Keratinocyte (primary cell): ENCODE measurements at regions not wholly inside any gene's neighbourhood (a gene's known extent, or its start where the extent isn't known, plus 50 kb on each side); places are given as distances from the start of the nearest gene placed in this dataset.

ENCODE experiments used
- CTCF ChIP-seq, 3 experiments: IDR thresholded peaks in 1 of 3; conservative IDR thresholded peaks in 1 of 3; optimal IDR thresholded peaks in 1 of 3; 2 replicates in 2 of 3; 3 replicates in 1 of 3; pipeline versions ENCODE3 to v1.5.1; 2011; ENCODE audit warnings: low read length in 3 of 3, mild to moderate bottlenecking in 3 of 3, moderate library complexity in 2 of 3, control low read depth in 1 of 3, inconsistent platforms in 1 of 3; ENCODE audit not compliant: insufficient read depth in 2 of 3; ENCODE audit errors: extremely low read depth in 1 of 3
- EZH2 ChIP-seq: IDR thresholded peaks from one replicate; pipeline ENCODE4 v1.6.1; 2012; ENCODE audit warnings: inconsistent platforms, mild to moderate bottlenecking, low read length, moderate library complexity

GRCh38 chr2:215622837-215623236 lies 187.0 kb upstream of the FN1 start:
- TF ChIP-seq CTCF (optimal IDR thresholded peaks at IDR 0.05 in 1 of 3, IDR thresholded peaks at IDR 0.05 in 1 of 3, conservative IDR thresholded peaks at IDR 0.05 in 1 of 3; ENCODE audit: extremely low read depth in 1 of 3, insufficient read depth in 2 of 3, low read length in 3 of 3) = no peak
- TF ChIP-seq EZH2 = no peak
